ENCODE measurements at regions not wholly inside any gene's neighbourhood (a gene's known extent, or its start where the extent isn't known, plus 50 kb on each side); places are given as distances from the start of the nearest gene placed in this dataset.

DNA sequence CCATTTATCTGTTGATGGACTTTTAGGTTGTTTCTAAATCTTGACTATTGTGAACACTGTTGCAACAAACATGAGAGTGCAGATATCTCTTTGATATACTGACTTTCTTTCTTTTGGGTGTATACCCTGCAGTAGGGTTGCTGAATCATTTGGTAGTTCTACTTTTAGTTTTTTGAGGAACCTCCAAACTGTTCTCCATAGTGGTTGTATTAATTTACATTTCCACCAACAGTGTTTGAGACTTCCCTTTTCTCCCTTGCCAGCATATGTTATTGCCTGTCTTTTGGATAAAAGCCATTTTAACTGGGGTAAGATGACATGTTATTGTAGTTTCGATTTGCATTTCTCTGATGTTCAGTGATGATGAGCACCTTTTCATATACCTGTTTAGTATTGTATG, 330.0 kb downstream of the DDX10 start:
- intact Hi-C loops (cut with DNase I) = no loop called here
- ATAC-seq (ENCODE audit: poor library complexity) (no peak), DNase-seq (no peak)

DNA sequence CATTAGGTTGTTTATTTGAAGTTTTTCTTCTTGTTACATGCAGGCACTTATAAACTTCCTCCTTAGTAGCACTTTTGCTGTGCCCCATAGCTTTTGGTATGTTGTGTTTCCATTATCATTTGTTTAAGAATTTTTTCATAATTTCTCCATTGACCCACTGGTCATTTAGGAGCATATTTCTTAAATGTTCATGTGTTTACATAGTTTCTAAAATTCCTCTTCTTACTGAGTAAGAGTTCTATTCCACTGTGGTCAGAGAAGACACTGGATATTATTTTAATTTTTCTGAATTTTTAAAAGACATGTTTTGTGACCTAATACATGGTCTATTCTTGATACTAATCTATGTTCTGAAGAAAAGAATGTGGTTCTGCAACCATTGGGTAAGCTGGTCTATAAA, 333.0 kb downstream of the DDX10 start:
- intact Hi-C loops (cut with DNase I) = no loop called here
- ATAC-seq (ENCODE audit: poor library complexity) = no peak
- no peak for DNase-seq

- intact Hi-C loops (cut with DNase I) = no loop called here
- DNase-seq = no peak
- no peak for ATAC-seq (ENCODE audit: poor library complexity)
These were observed 335.7 kb downstream of the DDX10 start for GRCh38 chr11:109000531-109000930.

DNA sequence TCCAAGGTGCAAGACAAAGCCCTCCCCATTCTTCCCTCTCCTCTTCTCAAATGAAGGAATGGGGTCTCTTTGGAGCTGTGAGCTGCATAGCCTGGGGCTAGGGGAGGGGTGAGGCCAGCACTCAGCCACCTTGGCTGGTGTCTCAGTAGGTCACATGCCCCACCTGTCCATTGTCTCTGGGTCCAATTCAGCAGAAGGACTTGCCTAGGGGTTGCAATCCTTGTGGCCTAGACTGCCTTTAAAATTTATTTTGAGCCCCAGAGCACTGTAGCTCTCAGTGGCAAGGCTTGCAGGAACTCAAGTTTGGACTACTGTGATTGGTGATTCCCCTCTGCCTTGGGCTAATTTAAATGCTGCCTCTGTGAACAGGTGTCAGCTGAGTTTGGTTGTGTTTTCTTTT, 336.7 kb downstream of the DDX10 start:
- ATAC-seq (ENCODE audit: poor library complexity) = no peak
- no peak for DNase-seq
- intact Hi-C loops (cut with DNase I) = no loop called here

- intact Hi-C loops (cut with DNase I) = no loop called here
- no peak for ATAC-seq (ENCODE audit: poor library complexity)
- no peak for DNase-seq
These were observed 348.1 kb downstream of the DDX10 start for GRCh38 chr11:109012991-109013390.

- ATAC-seq (ENCODE audit: poor library complexity) (no peak), DNase-seq (no peak)
- intact Hi-C loops (cut with DNase I) = no loop called here
These were observed 350.4 kb downstream of the DDX10 start for GRCh38 chr11:109015283-109015682.

DNA sequence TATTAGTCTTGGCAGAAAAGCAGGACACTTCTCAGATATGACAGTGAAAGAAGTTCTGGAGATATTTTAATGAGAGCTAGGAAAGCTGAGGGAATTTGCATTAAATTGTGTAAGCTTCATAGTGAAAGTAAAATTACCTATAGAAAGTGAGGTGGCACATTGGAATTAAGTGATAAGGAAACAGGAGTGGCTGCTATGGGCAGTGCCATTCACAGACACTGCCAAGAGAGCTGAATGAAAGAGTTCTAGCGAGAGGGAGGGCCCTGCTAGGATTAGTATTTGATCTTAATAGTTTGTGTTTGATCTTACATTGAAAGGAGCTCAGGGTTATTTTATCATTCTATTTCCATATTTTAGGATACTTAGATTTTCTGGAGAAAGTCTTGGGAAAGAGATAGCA, 351.9 kb downstream of the DDX10 start:
- ATAC-seq (ENCODE audit: poor library complexity) = no peak
- no peak for DNase-seq
- intact Hi-C loops (cut with DNase I) = no loop called here

DNA sequence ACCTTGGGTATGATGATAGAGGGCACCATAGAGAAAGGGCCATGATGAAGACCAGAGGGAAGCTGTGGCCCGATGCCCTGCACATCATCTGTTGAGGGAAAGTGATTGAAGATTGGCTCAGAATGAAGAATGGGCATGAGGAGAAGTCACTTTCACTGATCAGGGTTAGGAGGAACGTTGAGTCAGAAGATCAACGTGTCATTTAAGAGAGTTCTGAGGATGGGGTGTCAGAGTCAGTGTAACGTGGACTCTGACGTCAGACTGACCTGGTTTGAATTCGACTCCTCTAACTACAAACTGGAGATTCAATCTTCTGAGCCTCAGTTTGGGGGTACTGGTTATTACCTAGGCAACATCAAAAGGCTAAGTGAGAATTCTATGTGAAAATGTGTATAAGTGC, 352.6 kb downstream of the DDX10 start:
- intact Hi-C loops (cut with DNase I) = no loop called here
- ATAC-seq (ENCODE audit: poor library complexity) (no peak), DNase-seq (no peak)

- intact Hi-C loops (cut with DNase I) = no loop called here
- DNase-seq = no peak
- no peak for ATAC-seq (ENCODE audit: poor library complexity)
These were observed 353.8 kb downstream of the DDX10 start for GRCh38 chr11:109018639-109019038.

- ATAC-seq (ENCODE audit: poor library complexity) = no peak
- no peak for DNase-seq
- intact Hi-C loops (cut with DNase I) = no loop called here
These were observed 354.6 kb downstream of the DDX10 start for GRCh38 chr11:109019342-109019936.

GRCh38 chr11:109023036-109023435, 358.2 kb downstream of the DDX10 start:
- ATAC-seq (ENCODE audit: poor library complexity) (no peak), DNase-seq (no peak)
- intact Hi-C loops (cut with DNase I) = no loop called here

DNA sequence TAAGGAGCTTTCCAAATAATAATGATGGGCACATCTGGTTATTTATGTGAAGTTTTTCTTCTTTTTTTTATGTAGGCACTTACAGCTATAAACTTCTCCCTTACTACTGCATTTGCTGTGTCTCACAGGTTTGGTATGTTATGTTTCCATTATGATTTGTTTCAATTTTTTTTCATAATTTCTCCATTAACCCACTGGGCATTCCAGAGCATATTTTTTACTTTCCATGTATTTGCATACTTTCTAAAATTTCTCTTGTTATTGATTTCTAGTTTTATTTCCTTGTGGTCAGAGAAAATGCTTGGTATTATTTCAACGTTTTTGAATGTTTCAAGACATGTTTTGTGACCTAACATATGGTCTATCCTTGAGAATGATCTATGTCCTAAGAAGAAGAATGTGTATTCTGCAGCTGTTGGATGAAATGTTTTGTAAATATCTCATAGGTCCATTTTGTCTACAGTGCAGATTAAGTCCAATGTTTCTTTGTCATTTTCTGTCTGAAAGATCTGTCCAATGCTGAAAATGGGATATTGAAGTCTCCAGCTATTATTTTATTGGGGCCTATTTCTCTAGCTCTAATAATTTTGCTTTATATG, 362.1 kb downstream of the DDX10 start:
- intact Hi-C loops (cut with DNase I) = no loop called here
- no peak for DNase-seq
- no peak for ATAC-seq (ENCODE audit: poor library complexity)

DNA sequence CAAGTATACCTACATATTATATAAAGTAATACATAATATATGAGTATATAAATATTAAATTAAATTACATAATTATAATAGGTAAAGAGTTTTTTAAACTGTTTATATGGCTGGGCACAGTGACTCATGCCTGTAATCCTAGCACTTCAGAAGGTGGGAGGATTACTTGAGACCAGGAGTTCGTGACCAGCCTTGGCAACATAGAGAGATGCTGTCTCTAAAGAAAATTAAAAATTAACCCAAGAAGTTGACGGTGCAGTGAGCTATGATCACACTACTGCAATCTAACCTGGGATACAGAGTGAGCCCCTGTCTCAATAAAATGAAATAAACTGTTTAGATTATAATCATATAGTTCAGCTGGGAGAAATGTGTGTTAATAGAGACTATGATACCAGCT, 363.0 kb downstream of the DDX10 start:
- intact Hi-C loops (cut with DNase I) = no loop called here
- no peak for ATAC-seq (ENCODE audit: poor library complexity)

DNA sequence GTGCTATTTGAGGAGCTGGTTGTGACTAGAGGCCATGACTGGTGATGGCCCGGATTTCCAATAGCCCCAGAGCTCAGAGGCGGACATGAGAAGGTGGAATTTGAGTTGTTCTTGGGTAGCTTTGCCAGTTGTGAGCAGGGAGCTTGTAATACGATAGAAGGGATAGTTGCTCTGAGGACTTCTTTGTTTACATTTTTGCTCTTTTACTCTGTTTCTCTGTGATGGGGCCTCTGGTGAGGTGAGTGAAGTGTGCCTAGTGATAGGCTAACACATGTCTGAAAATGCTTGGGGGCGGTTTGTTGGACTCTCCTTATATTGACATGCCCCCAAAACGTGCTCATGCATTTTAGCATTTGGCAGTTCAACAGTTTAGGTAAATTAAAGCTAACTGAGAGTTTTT, 365.1 kb downstream of the DDX10 start:
- no peak for ATAC-seq (ENCODE audit: poor library complexity)

More for the DNA sequence above, 363.0 kb downstream of the DDX10 start:
- DNase-seq = no peak

GRCh38 chr11:109033627-109034338, 368.9 kb downstream of the DDX10 start:
- no peak for DNase-seq
- intact Hi-C loops (cut with DNase I) = no loop called here

More for the DNA sequence above, 365.1 kb downstream of the DDX10 start:
- intact Hi-C loops (cut with DNase I) = no loop called here
- no peak for DNase-seq

DNA sequence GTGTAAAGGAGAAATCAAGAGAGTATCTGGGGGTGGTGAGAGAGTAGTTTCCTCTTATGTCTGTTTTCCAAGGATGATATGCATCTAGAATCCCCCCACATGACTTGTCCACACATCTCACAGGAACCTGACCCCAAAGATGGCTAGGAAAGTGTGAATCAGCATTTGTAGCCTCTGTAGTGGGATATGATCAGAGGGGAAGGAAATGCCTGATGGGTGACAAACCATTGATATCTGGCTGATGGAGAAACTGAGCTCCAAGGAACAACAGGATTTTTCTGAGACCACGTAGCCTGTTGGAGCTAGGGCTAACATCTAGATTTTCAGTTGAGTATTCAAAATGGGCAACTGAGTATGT, 369.4 kb downstream of the DDX10 start:
- ATAC-seq (ENCODE audit: poor library complexity) (no peak), DNase-seq (no peak)
- intact Hi-C loops (cut with DNase I) = no loop called here

More at GRCh38 chr11:109033627-109034338, 368.9 kb downstream of the DDX10 start:
- ATAC-seq (ENCODE audit: poor library complexity) = no peak

GRCh38 chr11:109035284-109035683, 370.4 kb downstream of the DDX10 start:
- ATAC-seq (ENCODE audit: poor library complexity) (no peak), DNase-seq (no peak)
- intact Hi-C loops (cut with DNase I) = no loop called here

GRCh38 chr11:109036011-109036410, 371.1 kb downstream of the DDX10 start:
- ATAC-seq (ENCODE audit: poor library complexity) (no peak), DNase-seq (no peak)
- intact Hi-C loops (cut with DNase I) = no loop called here

GRCh38 chr11:109037856-109038780, 373.2 kb downstream of the DDX10 start:
- ATAC-seq (ENCODE audit: poor library complexity) (no peak), DNase-seq (no peak)
- intact Hi-C loops (cut with DNase I) = no loop called here

All from Right ventricle myocardium superior (tissue), 1 donor.